ENCODE measurements at regions not wholly inside any gene's neighbourhood (a gene's known extent, or its start where the extent isn't known, plus 50 kb on each side); places are given as distances from the start of the nearest gene placed in this dataset.
"Not testable (repeated sequence)": the region's sequence is repeated elsewhere in the genome, so short reads cannot be mapped to it uniquely, and the experiment has no call there.

DNA sequence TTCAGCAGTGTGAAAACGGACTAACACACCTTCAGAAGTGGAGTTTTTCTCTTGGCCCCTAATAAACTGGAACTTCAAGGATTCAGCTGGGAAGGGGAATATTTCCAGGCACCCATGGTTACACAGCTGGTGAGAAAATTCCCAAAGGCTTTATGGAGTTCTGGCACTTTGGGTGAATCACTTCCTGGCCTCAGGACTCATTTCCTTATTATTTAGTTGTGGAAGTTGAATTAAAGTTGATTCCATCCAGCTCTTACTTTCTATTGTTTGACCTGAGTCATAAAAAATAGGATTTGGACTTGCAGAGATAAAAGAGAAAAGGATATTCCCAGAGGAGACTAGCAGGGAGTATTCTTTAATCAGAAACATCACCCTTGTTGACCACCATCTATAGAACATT, 882.1 kb downstream of the UQCRFS1 start:
- intact Hi-C loops (cut with DNase I): no loop called here
- ATAC-seq (no peak), DNase-seq (no peak)

DNA sequence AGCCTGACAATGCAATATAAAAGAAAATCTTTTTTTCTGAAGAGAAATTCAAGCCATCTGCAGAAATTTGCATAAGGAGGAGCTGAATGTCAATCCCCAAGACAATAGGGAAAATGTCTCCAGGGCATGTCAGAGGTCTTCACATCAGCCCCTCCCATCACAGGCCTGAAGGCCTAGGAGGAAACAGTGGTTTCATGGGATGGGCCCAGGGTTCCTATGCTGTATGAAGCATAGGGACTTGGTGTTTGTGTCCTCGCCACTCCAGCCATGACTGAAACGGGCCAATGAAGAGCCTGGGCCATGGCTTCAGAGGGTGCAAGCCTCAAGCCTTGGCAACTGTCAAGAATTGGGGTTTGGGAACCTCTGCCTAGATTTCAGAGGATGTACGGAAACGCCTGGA, 883.5 kb downstream of the UQCRFS1 start:
- DNase-seq (no peak), ATAC-seq (no peak)
- intact Hi-C loops (cut with DNase I): loop anchor here in 1 of 2 donors (5.0 kb wide), 1 partner anchor 357 kb away; no protein-coding TSS in a partner anchor

DNA sequence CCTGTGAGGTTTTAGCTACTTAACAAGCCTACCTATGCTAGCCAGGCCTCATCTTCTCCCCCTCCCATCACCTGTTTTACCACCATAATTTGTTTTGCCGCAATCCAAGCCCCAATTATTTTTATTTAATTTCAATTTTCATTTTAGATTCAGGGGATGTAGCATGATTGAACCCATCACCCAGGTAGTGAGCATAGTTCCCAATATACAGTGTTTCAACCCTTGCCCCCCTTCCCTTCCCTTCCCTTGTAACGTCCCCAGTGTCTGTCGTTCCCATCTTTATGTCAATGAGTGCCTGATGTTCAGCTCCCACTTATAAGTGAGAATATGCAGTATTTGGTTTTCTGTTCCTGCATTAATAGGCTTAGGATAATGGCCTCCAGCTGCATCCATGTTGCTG, 885.0 kb downstream of the UQCRFS1 start:
- ATAC-seq: no peak
- intact Hi-C loops (cut with DNase I): loop anchor here in 1 of 2 donors (5.0 kb wide), 1 partner anchor 356 kb away; no protein-coding TSS in a partner anchor
- DNase-seq: no peak

DNA sequence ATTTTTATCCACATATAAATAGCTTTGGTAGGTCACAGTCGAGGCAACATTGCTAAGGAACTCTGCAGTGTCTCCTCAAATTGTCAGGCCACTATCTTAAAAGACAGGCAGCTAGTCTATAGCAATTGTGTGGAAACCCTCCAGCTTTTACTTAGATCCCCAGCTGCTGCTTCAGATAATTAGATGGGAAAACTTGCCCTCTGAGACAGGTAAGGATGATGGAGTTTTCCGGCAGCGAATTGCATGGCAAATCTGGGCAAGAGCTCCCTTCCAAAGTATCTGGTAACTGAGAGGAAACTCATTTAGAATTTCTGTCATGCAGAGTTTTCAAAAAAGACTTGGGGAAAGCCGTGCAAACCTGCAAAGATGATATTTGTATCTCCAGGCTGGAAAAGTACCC, 886.2 kb downstream of the UQCRFS1 start:
- intact Hi-C loops (cut with DNase I): loop anchor here in 1 of 2 donors (5.0 kb wide), 1 partner anchor 354 kb away; no protein-coding TSS in a partner anchor
- no peak for ATAC-seq
- DNase-seq: no peak

DNA sequence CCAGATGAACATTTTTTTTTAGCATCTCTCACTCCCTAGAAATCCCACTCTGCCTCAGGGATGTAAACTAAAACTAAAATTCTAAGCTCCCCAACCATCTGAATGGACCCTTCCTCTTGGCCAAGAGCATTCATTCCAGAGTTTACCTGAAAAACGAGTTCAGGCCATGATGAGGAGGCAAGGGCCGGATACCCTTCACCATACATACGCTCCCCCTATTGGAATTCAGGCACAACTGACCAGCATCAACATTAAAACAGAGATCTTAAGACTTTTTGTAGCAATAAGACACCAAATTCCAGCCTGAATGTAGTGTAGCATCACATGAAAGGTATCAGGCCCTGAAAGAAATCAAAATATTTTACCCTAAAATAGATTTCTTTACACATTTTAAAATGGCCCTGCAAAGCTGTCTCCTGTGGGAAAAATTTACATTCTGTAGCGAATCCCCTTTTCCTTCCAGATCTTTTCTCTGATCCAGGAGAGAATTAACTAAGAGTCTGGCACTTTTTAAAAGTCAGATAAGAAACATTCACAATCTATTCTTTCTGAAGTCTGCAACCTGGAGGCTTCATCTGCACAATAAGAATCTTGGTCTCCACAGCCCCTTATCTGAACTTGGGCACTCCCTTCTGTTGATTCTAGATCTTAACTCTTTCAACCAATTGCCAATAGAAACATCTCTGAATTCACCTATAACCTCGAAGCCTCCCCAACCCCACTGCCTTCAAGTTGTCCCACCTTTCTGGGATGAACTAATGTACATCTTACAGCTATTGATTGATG, 888.5 kb downstream of the UQCRFS1 start:
- ATAC-seq (no peak), DNase-seq (no peak)
- intact Hi-C loops (cut with DNase I): loop anchor here (2.0 to 5.0 kb wide), 2 partner anchors 350 to 352 kb away; no protein-coding TSS in a partner anchor

DNA sequence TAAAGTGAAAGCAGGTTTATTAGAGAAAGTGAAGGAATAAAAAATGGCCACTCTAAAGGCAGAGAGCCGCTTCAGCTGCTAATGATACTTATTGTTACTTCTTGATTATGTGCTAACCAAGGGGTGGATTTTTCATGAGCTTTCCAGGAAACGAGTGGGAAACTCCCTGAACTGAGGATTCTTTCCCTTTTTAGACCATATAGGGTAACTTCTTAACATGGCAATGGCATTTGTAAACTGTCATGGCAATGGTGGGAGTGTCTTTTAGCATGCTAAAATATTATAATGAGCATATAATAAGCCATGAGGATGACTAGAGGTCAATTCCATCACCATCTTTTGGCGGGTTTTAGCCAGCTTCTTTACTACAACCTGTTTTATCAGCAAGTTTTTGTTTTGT, 890.0 kb downstream of the UQCRFS1 start:
- intact Hi-C loops (cut with DNase I): no loop called here
- ATAC-seq (no peak), DNase-seq (no peak)

DNA sequence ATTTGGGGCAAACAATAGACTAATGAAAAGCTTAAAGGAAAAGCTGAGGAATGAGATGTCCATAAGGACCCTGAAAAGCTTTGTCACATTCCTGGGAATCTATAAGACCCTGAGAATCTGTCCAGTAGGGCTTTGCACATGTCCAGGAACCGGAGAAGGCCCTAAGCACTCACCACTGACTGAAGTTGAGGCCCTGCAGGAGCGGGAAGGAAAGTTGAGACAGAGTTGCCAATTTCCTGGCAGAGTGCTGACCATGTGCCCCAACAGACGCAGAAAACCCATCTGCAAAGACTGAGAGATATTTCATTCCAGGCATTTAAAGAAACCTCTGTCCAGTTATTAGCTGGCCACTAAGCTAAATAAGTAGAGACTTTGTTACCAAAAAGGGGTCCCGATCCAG, 890.5 kb downstream of the UQCRFS1 start:
- no peak for DNase-seq
- no peak for ATAC-seq
- intact Hi-C loops (cut with DNase I): no loop called here

DNA sequence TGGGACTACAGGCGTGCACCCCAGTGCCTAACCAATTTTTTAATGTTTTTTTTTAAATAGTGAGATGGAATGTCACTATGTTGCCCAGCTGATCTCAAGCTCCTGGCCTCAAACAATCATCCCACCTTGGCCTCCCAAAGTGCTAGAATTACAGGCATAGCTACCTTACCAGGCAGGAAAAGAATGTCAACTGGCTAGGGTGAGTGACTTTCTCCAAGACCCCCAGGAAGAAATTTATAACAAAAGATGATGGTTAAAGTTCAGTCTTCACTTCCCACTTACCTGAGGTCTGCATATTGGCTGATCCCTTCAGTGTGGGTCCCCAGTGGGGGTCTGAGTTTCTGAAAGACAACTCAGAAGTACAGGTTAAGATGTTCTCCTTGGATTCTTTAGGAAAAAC, 893.0 kb downstream of the UQCRFS1 start:
- DNase-seq (no peak), ATAC-seq (no peak)
- intact Hi-C loops (cut with DNase I): no loop called here

DNA sequence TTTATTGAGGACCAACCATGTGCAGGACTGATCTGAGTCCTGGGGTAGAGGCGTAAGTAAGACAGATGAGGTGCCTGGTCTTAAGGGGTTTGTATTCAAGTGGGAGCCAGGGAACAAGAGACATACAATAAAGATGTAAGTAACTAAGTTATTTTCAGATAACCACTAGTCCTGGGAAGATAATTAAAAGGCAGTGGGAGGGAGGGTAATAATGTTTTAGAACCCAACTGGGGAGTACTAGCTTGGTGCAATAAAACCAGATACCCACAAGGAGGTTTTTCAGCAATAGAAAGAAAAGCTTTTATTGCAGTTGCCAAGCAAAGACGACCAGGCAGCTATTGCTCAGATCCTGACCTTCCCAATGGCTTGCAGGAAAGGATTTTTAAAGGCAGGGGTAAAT, 893.7 kb downstream of the UQCRFS1 start:
- no peak for ATAC-seq
- intact Hi-C loops (cut with DNase I): no loop called here
- DNase-seq: no peak

DNA sequence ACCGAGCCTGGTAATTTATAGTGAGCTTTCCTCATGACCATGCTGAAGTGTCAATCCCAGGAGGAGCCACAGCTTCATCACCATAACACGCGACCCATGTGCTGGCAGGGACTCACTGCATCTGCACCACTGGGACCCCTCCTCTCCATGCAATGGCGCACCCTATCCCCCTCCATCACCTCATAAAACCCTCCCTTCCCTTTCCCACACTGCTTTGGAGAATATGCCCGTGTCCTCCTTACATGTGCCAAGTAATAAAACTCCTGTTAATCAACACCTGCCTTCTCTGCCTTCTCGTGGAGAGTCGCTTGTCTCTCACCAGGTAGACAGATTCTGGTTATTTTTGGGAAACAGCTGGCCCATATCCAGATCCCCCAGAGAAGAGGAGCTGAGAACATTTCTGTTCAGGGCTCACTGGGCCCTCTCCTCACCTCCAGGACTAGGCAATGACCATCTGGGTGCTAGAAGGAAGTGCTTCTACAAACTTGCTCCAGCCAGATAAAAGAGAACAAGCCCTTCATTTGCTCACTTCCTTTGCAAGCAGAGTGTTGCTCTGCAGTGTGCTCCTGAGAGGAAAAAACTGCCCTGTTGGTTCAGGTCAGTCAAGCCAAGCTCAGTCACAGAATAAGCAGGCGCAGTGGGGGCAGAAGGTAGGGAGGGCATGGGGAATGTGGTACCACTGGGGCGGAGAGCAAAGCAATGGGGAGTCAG, 894.3 kb downstream of the UQCRFS1 start:
- ATAC-seq: no peak
- intact Hi-C loops (cut with DNase I): no loop called here
- no peak for DNase-seq

DNA sequence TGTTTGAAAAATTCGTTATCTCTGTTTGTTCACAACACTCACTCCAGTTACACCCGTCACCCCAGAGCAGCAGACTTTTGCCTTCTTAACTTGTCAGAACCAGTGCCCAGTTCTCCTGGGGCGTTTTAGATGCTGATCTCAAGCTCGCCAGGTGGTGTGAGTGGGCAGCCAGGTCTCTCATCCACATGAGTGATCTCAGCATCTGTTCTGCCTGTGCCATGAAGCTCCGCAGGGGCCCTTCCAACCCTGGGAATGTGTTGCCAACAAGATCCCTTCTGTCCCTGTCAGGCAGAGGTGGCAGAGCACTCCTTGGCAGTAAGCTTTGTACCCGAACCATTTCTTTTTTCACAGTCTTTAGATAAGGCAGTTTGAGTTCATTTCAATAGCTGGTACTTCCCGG, 896.5 kb downstream of the UQCRFS1 start:
- ATAC-seq (no peak), DNase-seq (no peak)
- intact Hi-C loops (cut with DNase I): no loop called here

DNA sequence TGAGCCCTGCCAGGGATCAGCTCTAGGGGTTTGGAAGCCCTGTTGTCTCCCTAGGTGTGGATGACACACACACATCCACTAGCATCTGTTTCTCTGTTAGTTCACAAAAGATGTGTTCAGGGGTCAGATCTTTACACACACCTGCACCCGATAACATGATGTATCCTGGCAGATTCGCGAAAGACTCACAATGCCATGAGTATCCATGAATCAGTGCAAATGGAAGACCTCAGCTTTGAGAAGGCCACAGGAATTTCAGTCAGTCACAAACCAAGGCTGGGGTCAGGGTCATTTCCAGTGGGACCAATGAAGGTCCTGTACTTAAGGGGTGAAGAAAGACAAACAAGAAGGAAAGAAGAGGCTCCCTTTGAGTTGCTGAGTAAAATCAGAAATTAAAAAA, 898.2 kb downstream of the UQCRFS1 start:
- DNase-seq: no peak
- intact Hi-C loops (cut with DNase I): no loop called here
- no peak for ATAC-seq

DNA sequence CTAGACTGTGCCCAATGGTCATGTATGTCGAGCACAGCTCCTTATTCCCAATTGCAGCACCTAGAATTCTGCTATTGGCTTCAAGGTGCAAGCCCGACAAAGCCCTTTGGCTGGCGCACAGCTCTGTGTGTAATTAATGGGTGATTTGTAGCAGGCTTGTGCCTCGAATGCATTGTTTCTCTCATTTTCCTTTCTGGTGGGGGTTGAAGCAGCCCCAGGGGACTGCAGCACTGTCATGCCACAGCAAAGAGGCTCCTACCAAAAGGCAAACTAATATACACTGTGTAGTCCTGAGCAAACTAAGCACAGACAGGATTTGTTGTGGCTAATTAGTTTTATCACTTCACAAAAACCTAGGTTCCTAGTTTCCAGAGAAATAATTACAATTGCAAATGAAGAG, 898.7 kb downstream of the UQCRFS1 start:
- ATAC-seq (no peak), DNase-seq (no peak)
- intact Hi-C loops (cut with DNase I): no loop called here

DNA sequence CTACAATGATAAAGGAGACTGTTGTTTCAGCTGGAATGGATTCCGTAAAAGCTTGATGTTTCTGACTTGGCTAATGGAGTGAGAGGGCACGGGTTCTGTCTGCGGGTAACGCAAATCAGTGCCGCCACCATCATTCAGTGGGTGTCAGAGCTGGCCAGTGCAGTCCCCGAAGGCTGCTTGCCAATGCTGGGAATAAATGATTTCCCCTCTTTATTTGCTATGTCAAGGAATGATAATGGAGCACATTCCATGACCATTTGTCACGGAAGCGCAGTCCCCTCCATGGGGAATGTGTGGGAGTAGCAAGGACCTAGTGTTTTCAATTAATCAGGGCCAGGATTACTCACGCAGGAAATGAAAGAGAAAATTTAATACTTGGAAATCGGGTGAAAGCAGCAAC, 899.3 kb downstream of the UQCRFS1 start:
- intact Hi-C loops (cut with DNase I): no loop called here
- ATAC-seq (peak; percentile 57 to 84), DNase-seq (peak; percentile 29)

DNA sequence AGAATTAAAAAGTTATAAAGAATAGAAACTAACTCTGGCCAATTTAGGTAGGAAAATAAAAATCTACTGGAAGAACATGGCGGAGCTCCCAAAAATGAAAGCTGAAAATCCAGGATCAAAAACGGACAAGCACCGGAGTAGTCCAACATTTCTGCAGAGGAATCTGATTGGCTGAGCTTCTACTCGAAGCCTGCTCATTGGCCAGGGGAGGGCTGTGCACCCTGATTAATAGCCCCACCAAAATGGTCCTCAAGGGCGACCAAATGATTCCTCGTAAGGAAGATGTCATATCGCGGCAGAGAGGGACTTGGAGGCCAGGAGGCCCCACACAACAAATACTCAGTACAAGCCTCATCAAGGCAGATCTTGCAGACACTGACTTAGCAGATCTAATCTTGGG, 900.7 kb downstream of the UQCRFS1 start:
- DNase-seq (no peak), ATAC-seq (no peak)
- intact Hi-C loops (cut with DNase I): no loop called here

DNA sequence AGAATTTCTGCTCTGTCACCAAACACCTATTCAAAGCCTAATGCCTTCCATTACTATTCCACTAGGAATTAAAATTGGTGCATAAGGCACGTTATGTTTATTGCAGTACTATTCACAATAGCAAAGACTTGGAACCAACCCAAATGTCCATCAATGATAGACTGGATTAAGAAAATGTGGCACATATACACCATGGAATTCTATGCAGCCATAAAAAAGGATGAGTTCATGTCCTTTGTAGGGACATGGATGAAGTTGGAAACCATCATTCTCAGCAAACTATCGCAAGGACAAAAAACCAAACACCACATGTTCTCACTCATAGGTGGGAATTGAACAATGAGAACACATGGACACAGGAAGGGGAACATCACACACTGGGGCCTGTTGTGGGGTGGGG, 902.1 kb downstream of the UQCRFS1 start:
- ATAC-seq; intact Hi-C loops (cut with DNase I): not testable (repeated sequence)

DNA sequence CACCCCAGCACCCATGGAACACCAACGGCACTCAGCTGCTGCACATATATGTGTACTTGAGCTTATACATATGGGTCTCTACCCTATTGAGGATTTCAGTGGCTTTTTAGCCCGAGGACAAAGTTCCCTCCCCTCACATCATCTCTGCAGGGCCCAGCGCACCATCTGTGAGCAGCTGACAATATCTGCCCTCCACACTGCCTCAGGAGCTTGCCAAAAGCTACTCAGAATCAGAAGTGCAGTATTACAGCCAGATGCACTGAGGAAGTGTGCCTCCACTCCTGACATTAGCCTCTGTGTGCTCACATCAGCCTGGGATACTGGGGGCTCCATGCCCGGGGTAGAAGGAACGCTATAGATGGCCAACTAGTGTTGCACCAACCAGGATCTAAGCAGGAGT, 903.9 kb downstream of the UQCRFS1 start:
- DNase-seq (no peak), ATAC-seq (peak in 1 of 2 donors; percentile 67)

More for the DNA sequence above, 902.1 kb downstream of the UQCRFS1 start:
- not testable (repeated sequence) for DNase-seq

DNA sequence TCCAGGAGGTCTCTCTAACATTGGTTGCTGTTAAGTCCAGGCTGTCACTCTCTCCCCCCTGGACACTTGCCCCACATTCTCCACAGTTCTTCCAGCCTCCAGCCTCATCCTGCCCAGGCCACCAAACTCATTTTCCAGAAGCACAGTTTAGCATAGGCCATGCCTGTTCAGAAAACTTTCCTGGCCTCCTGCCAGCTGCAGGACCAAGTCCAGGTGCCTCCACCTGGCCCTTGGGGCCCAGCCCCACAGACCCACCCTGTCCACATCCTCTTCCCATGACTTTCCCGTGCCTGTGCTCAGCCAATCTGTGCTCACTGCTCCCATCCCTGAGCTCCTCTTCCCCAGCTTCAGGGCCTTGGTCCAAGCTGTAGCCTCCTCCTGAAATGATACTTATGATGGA, 905.0 kb downstream of the UQCRFS1 start:
- ATAC-seq: peak in 1 of 2 donors; percentile 14
- intact Hi-C loops (cut with DNase I): no loop called here
- DNase-seq: no peak

More for the DNA sequence above, 903.9 kb downstream of the UQCRFS1 start:
- intact Hi-C loops (cut with DNase I): no loop called here

DNA sequence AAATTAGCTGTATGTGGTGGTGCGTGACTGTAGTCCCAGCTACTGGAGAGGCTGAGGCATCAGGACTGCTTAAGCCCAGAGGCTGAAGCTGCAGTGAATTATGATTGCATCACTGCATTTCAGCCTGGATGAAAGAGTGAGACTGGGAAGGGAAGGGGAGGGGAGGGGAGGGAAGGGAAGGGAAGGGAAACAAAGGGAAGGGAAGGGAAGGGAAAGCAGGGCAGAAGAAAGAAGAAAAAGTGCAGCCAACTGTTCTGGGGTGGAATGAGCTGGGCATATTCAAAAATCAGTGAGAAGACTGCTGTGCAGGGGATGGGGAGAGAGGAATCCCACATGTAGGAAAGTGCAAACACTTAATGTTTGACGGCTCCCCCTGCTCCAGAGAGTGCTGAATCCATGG, 905.5 kb downstream of the UQCRFS1 start:
- intact Hi-C loops (cut with DNase I): no loop called here
- DNase-seq (no peak), ATAC-seq (peak in 1 of 2 donors; percentile 54)

DNA sequence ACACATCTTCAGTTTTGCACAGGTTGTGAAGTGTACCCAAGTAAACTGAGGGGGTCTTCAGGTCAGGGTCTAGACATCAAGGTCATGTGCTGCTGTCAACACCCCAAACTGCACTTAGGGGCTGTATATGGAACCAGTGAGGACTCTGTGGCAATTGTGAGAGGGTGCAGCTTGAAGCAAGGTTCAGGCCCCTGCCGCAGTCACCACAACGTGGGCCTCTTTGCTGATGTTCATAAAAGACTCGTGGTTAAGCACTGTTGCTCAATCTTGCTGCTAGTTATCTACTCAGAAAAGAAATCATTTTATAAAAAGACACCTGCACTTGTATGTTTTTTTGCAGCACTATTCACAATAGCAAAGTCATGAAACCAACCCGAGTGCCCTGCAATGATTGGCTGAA, 907.4 kb downstream of the UQCRFS1 start:
- intact Hi-C loops (cut with DNase I): no loop called here
- DNase-seq: no peak
- ATAC-seq: no peak

DNA sequence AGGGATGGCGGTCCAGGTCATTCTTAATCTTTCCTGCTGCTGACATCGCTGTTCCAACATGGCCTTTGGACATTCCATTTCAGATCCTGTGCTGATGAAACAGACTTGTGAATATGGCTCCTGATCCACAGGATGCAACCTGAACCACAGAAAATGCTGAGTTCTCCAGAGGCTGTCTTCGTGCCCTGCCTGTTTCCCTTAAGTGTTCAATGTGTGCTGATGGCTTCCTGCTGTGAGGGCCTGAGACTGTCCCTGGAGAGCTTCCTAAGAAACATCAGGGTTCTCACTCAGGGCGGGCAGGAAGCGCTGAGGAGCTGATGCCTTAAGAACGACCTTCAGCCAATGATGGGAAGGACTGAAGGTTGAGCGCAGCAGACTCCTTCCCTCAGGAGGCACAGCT, 909.4 kb downstream of the UQCRFS1 start:
- no peak for DNase-seq
- intact Hi-C loops (cut with DNase I): no loop called here
- ATAC-seq: no peak
